Transverse colon (tissue), 3 donors: ENCODE measurements at regions not wholly inside any gene's neighbourhood (a gene's known extent, or its start where the extent isn't known, plus 50 kb on each side); places are given as distances from the start of the nearest gene placed in this dataset.

Experiments used
- POLR2A ChIP-seq: fragments of 450-650 bp; IDR thresholded peaks from one replicate; pipeline ENCODE4 v1.6.1; 2016; ENCODE audit warnings: antibody characterized with exemption, mild to moderate bottlenecking, moderate library complexity
- TF ChIP-seq, protein P1 (sequence below), 5 experiments: fragments of 200-600 bp in 3 of 5; fragments of 450-650 bp in 2 of 5; sonication (generic) in 3 of 5; IDR thresholded peaks; 1 replicate in 2 of 5; 2 replicates in 3 of 5; pipeline ENCODE4 v1.5.1; 2016 to 2017; ENCODE audit warnings: antibody characterized with exemption in 5 of 5, inconsistent platforms in 3 of 5, mild to moderate bottlenecking in 2 of 5, moderate library complexity in 1 of 5

DNA sequence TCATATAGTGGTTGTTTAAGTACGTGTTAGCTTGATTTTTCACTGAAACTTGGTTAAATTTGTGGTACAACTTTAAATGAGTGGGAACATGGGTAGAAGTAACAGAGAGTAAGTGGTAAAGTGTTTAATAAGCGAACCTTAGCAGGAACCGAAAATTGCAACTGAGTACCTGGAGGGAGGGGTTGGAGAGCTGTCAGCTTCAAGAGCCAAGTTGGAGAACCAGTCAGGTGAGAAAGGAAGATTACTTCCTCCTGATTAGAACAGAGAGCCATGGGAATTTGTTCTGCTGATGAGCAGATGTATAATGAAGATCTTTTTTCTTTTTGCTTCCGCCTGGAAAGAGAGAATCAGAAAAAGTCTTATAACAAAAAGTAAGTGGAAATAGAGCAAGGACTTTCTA is 158.4 kb upstream of the CDH7 start:
- TF ChIP-seq, protein P1, sequence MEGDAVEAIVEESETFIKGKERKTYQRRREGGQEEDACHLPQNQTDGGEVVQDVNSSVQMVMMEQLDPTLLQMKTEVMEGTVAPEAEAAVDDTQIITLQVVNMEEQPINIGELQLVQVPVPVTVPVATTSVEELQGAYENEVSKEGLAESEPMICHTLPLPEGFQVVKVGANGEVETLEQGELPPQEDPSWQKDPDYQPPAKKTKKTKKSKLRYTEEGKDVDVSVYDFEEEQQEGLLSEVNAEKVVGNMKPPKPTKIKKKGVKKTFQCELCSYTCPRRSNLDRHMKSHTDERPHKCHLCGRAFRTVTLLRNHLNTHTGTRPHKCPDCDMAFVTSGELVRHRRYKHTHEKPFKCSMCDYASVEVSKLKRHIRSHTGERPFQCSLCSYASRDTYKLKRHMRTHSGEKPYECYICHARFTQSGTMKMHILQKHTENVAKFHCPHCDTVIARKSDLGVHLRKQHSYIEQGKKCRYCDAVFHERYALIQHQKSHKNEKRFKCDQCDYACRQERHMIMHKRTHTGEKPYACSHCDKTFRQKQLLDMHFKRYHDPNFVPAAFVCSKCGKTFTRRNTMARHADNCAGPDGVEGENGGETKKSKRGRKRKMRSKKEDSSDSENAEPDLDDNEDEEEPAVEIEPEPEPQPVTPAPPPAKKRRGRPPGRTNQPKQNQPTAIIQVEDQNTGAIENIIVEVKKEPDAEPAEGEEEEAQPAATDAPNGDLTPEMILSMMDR (IDR thresholded peaks at IDR 0.05) = no peak
- no peak for TF ChIP-seq POLR2A
